MCF 10A (cell line): ENCODE measurements at regions not wholly inside any gene's neighbourhood (a gene's known extent, or its start where the extent isn't known, plus 50 kb on each side); places are given as distances from the start of the nearest gene placed in this dataset.
"Not testable (repeated sequence)": the region's sequence is repeated elsewhere in the genome, so short reads cannot be mapped to it uniquely, and the experiment has no call there.

ENCODE experiments used
- BruUV-seq: library from RNA; stranded (reverse); fragments of 400-500 nt; replicated peaks from 2 replicates; lab custom pipeline; 2021; lab: Mats Ljungman, UMichigan
- CTCF ChIA-PET: fragments of 300-600 bp; sonication (Branson Sonifier 250); formaldehyde crosslinking; extraction: SDS; loops from one replicate; lab custom pipeline; 2021; ENCODE audit warnings: antibody characterized with exemption, inconsistent platforms; lab: Yijun Ruan, JAX
- POLR2A ChIA-PET: fragments of 300-600, 350-650 bp; sonication (Branson Sonifier 250); formaldehyde crosslinking; extraction: SDS; loops from one replicate; lab custom pipeline; 2020; ENCODE audit warnings: antibody characterized with exemption, inconsistent platforms; lab: Yijun Ruan, JAX
- DNase-seq: peaks from one replicate; pipeline ENCODE4 v3.0.0-alpha.2; 2018; ENCODE audit not compliant: unreplicated experiment
- H3K27ac Mint-ChIP-seq: one replicate; pipeline ENCODE4 v1.8.0; 2022; ENCODE audit warnings: mild to moderate bottlenecking, low read depth, mixed read lengths; ENCODE audit not compliant: unreplicated experiment
- H3K27me3 Mint-ChIP-seq: one replicate; pipeline ENCODE4 v1.8.0; 2022; ENCODE audit warnings: mixed read lengths; ENCODE audit not compliant: insufficient read depth, unreplicated experiment
- H3K36me3 Mint-ChIP-seq: one replicate; pipeline ENCODE4 v1.8.0; 2022; ENCODE audit warnings: mild to moderate bottlenecking, moderate library complexity, mixed read lengths; ENCODE audit not compliant: insufficient read depth, unreplicated experiment
- H3K4me1 Mint-ChIP-seq: one replicate; pipeline ENCODE4 v1.8.0; 2022; ENCODE audit warnings: mixed read lengths; ENCODE audit not compliant: insufficient read depth, unreplicated experiment
- H3K4me3 Mint-ChIP-seq: one replicate; pipeline ENCODE4 v1.8.0; 2022; ENCODE audit warnings: mild to moderate bottlenecking, moderate library complexity, mixed read lengths; ENCODE audit not compliant: unreplicated experiment
- H3K9me3 Mint-ChIP-seq: one replicate; pipeline ENCODE4 v1.8.0; 2022; ENCODE audit warnings: mixed read lengths; ENCODE audit not compliant: unreplicated experiment
- CTCF ChIP-seq: fragments of 200-600 bp; IDR thresholded peaks from one replicate; pipeline ENCODE4 v1.8.0; 2022; ENCODE audit warnings: antibody characterized with exemption, mild to moderate bottlenecking; ENCODE audit not compliant: unreplicated experiment
- intact Hi-C: fragments of 100-400 bp; cut with micrococcal nuclease; formaldehyde crosslinking; loops from 2 replicates; pipeline ENCODE4 v1.14.1; 2022

- ChIA-PET POLR2A (interaction anchor here (0.6 kb wide), 1 partner anchor 47 kb away, joined by 3 read pairs; no protein-coding TSS in a partner anchor), CTCF (interaction anchor here (1.0 kb wide), 1 partner anchor 45 kb away, joined by 4 read pairs; no protein-coding TSS in a partner anchor)
- no peak for DNase-seq
- no peaks in the 10 kb centered on the region for H3K27me3 Mint-ChIP-seq
- no peak overlapping the region for H3K4me3 Mint-ChIP-seq
- no peaks in the 10 kb centered on the region for H3K36me3 Mint-ChIP-seq
- H3K9me3 Mint-ChIP-seq = no peaks in the 10 kb centered on the region
- no peak overlapping the region for H3K27ac Mint-ChIP-seq
- intact Hi-C loops = no loop called here
- H3K4me1 Mint-ChIP-seq = no peaks in the 10 kb centered on the region
- TF ChIP-seq CTCF = no peak
- no TSS peak for BruUV-seq
Measured at GRCh38 chr2:9724565-9724964, 93.8 kb upstream of the YWHAQ start.

- TF ChIP-seq CTCF = no peak
- H3K4me1 Mint-ChIP-seq = no peaks in the 10 kb centered on the region
- no peak overlapping the region for H3K27ac Mint-ChIP-seq
- no peaks in the 10 kb centered on the region for H3K36me3 Mint-ChIP-seq
- intact Hi-C loops = no loop called here
- DNase-seq = no peak
- POLR2A ChIA-PET = no interaction called here
- CTCF ChIA-PET = no interaction called here
- H3K9me3 Mint-ChIP-seq = no peaks in the 10 kb centered on the region
- H3K27me3 Mint-ChIP-seq = no peaks in the 10 kb centered on the region
- no TSS peak for BruUV-seq
- no peak overlapping the region for H3K4me3 Mint-ChIP-seq
Measured at GRCh38 chr2:9725106-9725505, 94.3 kb upstream of the YWHAQ start.

GRCh38 chr2:9726016-9726415 lies 95.2 kb upstream of the YWHAQ start:
- H3K4me3 Mint-ChIP-seq, H3K36me3 Mint-ChIP-seq, intact Hi-C loops, DNase-seq, H3K27me3 Mint-ChIP-seq, CTCF ChIA-PET, BruUV-seq, H3K4me1 Mint-ChIP-seq, H3K9me3 Mint-ChIP-seq, H3K27ac Mint-ChIP-seq: not testable (repeated sequence)
- POLR2A ChIA-PET = interaction anchor here (0.7 kb wide), 1 partner anchor 9 kb away, joined by 3 read pairs; no protein-coding TSS in a partner anchor

- peaks cover 24% of the 10 kb centered on the region for H3K9me3 Mint-ChIP-seq
- CTCF ChIA-PET, DNase-seq, H3K36me3 Mint-ChIP-seq, H3K4me1 Mint-ChIP-seq, intact Hi-C loops, H3K27ac Mint-ChIP-seq, BruUV-seq, H3K27me3 Mint-ChIP-seq, H3K4me3 Mint-ChIP-seq: not testable (repeated sequence)
- POLR2A ChIA-PET = interaction anchor here (0.7 kb wide), 1 partner anchor 160 kb away, joined by 4 read pairs; no protein-coding TSS in a partner anchor
Measured at GRCh38 chr2:9730523-9730922, 99.7 kb upstream of the YWHAQ start.

GRCh38 chr2:9732824-9733223 lies 102.0 kb upstream of the YWHAQ start:
- ChIA-PET CTCF (interaction anchor here (0.7 to 1.0 kb wide), 4 partner anchors 9 to 95 kb away, joined by 3 to 4 read pairs (median 3); no protein-coding TSS in a partner anchor), POLR2A (no interaction called here)
- H3K4me3 Mint-ChIP-seq = no peak overlapping the region
- no peak for DNase-seq
- no peaks in the 10 kb centered on the region for H3K36me3 Mint-ChIP-seq
- H3K27ac Mint-ChIP-seq = no peak overlapping the region
- TF ChIP-seq CTCF = no peak
- no peaks in the 10 kb centered on the region for H3K27me3 Mint-ChIP-seq
- no peaks in the 10 kb centered on the region for H3K4me1 Mint-ChIP-seq
- BruUV-seq = no TSS peak
- intact Hi-C loops = no loop called here
- peaks cover 24% of the 10 kb centered on the region for H3K9me3 Mint-ChIP-seq
